Mucosa of gallbladder (tissue), 1 donor: ENCODE measurements at regions not wholly inside any gene's neighbourhood (a gene's known extent, or its start where the extent isn't known, plus 50 kb on each side); places are given as distances from the start of the nearest gene placed in this dataset.
"Not testable (repeated sequence)": the region's sequence is repeated elsewhere in the genome, so short reads cannot be mapped to it uniquely, and the experiment has no call there.

Source experiments
- DNase-seq: peaks from one replicate; pipeline ENCODE4 v3.0.0-alpha.2; 2020; ENCODE audit warnings: low spot score
- donor health status: DM: no; HTN: no; CAD: no.

- DNase-seq, result no peak
These were observed 329.7 kb upstream of the USP24 start for GRCh38 chr1:55544826-55545225.

- DNase-seq, result no peak
These were observed 327.8 kb upstream of the USP24 start for GRCh38 chr1:55542901-55543504.

GRCh38 chr1:55541296-55541695, 326.1 kb upstream of the USP24 start:
- DNase-seq, result no peak

GRCh38 chr1:55539652-55540512, 324.7 kb upstream of the USP24 start:
- DNase-seq, result no peak

- DNase-seq, result no peak
These were observed 323.3 kb upstream of the USP24 start for GRCh38 chr1:55538428-55538827.

GRCh38 chr1:55536545-55536865, 321.3 kb upstream of the USP24 start:
- no peak for DNase-seq

GRCh38 chr1:55535724-55536544, 320.8 kb upstream of the USP24 start:
- DNase-seq, result no peak

- DNase-seq, result no peak
These were observed 319.5 kb upstream of the USP24 start for GRCh38 chr1:55534565-55535121.

GRCh38 chr1:55531644-55532043, 316.5 kb upstream of the USP24 start:
- DNase-seq, result no peak

GRCh38 chr1:55530749-55531478, 315.8 kb upstream of the USP24 start:
- no peak for DNase-seq

- DNase-seq, result no peak
These were observed 313.9 kb upstream of the USP24 start for GRCh38 chr1:55529017-55529416.

- no peak for DNase-seq
These were observed 312.7 kb upstream of the USP24 start for GRCh38 chr1:55527831-55528230.

- DNase-seq, result no peak
These were observed 311.6 kb upstream of the USP24 start for GRCh38 chr1:55526716-55527115.

GRCh38 chr1:55524006-55524405, 308.8 kb upstream of the USP24 start:
- peak; percentile 72 for DNase-seq

- DNase-seq, result no peak
These were observed 307.8 kb upstream of the USP24 start for GRCh38 chr1:55522982-55523381.

GRCh38 chr1:55522353-55522903, 307.3 kb upstream of the USP24 start:
- DNase-seq, result no peak

GRCh38 chr1:55520861-55521260, 305.7 kb upstream of the USP24 start:
- no peak for DNase-seq

- no peak for DNase-seq
These were observed 304.9 kb upstream of the USP24 start for GRCh38 chr1:55519937-55520683.

GRCh38 chr1:55519276-55519675, 304.1 kb upstream of the USP24 start:
- DNase-seq, result no peak

- DNase-seq, result no peak
These were observed 301.9 kb upstream of the USP24 start for GRCh38 chr1:55517036-55517435.

GRCh38 chr1:55514571-55514970, 299.4 kb upstream of the USP24 start:
- not testable (repeated sequence) for DNase-seq
